ENCODE measurements at regions not wholly inside any gene's neighbourhood (a gene's known extent, or its start where the extent isn't known, plus 50 kb on each side); places are given as distances from the start of the nearest gene placed in this dataset.

DNA sequence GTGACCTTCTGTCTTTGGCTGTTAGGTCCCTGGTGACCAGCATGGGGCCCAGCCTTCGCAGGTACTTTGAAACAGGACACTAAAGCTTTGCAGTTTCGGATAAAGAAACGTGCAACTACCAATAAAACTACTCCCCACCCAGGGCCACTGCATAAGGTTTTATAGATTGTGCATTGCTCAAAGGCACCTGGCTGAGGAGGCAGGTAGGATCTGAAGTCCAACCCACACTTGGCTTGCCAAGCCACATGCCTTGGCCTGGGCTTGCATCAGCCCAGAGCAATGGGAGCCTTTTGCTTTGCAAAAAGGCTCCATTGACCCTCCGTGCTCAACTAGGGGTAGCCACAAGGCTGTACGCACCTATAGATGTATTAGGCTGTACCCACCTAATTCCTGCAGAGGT lies 84.4 kb upstream of the SYT6 start:
- H2AK5ac ChIP-seq (ENCODE audit: low read length), result no peak overlapping the region
- H3K4me3 ChIP-seq (ENCODE audit: low read depth, low read length), result no peak overlapping the region
- no peak overlapping the region for H4K91ac ChIP-seq (ENCODE audit: low read depth, low read length)
- no peak overlapping the region for H4K12ac ChIP-seq (ENCODE audit: low read depth, low read length)
- no peaks in the 10 kb centered on the region for H3K36me3 ChIP-seq (ENCODE audit: control insufficient read depth in 1 of 2, insufficient read depth in 2 of 2, low read length in 2 of 2)
- no peak overlapping the region for H2BK5ac ChIP-seq (ENCODE audit: low read depth, low read length, poor library complexity)
- H3K4me1 ChIP-seq (ENCODE audit: control insufficient read depth in 1 of 2, insufficient read depth in 2 of 2, low read length in 2 of 2), result no peaks in the 10 kb centered on the region
- H2AFZ ChIP-seq (ENCODE audit: insufficient read depth, low read length, poor library complexity), result no peak overlapping the region
- no peak overlapping the region for H3K4ac ChIP-seq (ENCODE audit: low read depth, low read length)
- H3K4me2 ChIP-seq (ENCODE audit: low read length), result no peak overlapping the region
- no peak overlapping the region for H2BK120ac ChIP-seq (ENCODE audit: insufficient read depth, low read length, poor library complexity)
- H4K8ac ChIP-seq (ENCODE audit: low read depth, low read length), result no peak overlapping the region
- DNase-seq, result no peak
- H3K18ac ChIP-seq (ENCODE audit: low read length), result no peak overlapping the region
- H3K27me3 ChIP-seq (ENCODE audit: insufficient read depth, low read length), result no peaks in the 10 kb centered on the region
- H3K27ac ChIP-seq (ENCODE audit: low read depth, low read length), result no peak overlapping the region
- no peak overlapping the region for H2BK12ac ChIP-seq (ENCODE audit: low read length)
- H3K9ac ChIP-seq (ENCODE audit: low read length), result no peak overlapping the region
- no peaks in the 10 kb centered on the region for H3K79me1 ChIP-seq (ENCODE audit: low read length)
- no peak overlapping the region for H3K23ac ChIP-seq (ENCODE audit: low read length)
- no peak overlapping the region for H3K14ac ChIP-seq (ENCODE audit: low read length)
- no CpG with 5 or more reads among the region's 5 CpGs for WGBS (ENCODE audit: extremely low coverage, insufficient coverage, insufficient read length)
- H3K9me3 ChIP-seq (ENCODE audit: insufficient read depth, low read depth, low read length), result peaks cover 5% of the 10 kb centered on the region
- no peaks in the 10 kb centered on the region for H3K79me2 ChIP-seq (ENCODE audit: control insufficient read depth, insufficient read depth, low read length, poor library complexity)

GRCh38 chr1:114236517-114236916 lies 82.8 kb upstream of the SYT6 start:
- Histone ChIP-seq H3K18ac (ENCODE audit: low read length) (no peak overlapping the region), H2AFZ (ENCODE audit: insufficient read depth, low read length, poor library complexity) (no peak overlapping the region), H3K14ac (ENCODE audit: low read length) (no peak overlapping the region), H3K27ac (ENCODE audit: low read depth, low read length) (no peak overlapping the region), H4K91ac (ENCODE audit: low read depth, low read length) (no peak overlapping the region), H3K4ac (ENCODE audit: low read depth, low read length) (no peak overlapping the region), H3K23ac (ENCODE audit: low read length) (no peak overlapping the region), H3K4me2 (ENCODE audit: low read length) (no peak overlapping the region), H3K79me2 (ENCODE audit: control insufficient read depth, insufficient read depth, low read length, poor library complexity) (no peaks in the 10 kb centered on the region), H2BK120ac (ENCODE audit: insufficient read depth, low read length, poor library complexity) (no peak overlapping the region), H2AK5ac (ENCODE audit: low read length) (no peak overlapping the region), H3K79me1 (ENCODE audit: low read length) (no peaks in the 10 kb centered on the region), H3K9me3 (ENCODE audit: insufficient read depth, low read depth, low read length) (no peaks in the 10 kb centered on the region), H4K8ac (ENCODE audit: low read depth, low read length) (no peak overlapping the region), H3K4me3 (ENCODE audit: low read depth, low read length) (no peak overlapping the region), H3K4me1 (ENCODE audit: control insufficient read depth in 1 of 2, insufficient read depth in 2 of 2, low read length in 2 of 2) (no peaks in the 10 kb centered on the region), H3K9ac (ENCODE audit: low read length) (no peak overlapping the region), H2BK12ac (ENCODE audit: low read length) (no peak overlapping the region), H3K36me3 (ENCODE audit: control insufficient read depth in 1 of 2, insufficient read depth in 2 of 2, low read length in 2 of 2) (no peaks in the 10 kb centered on the region), H4K12ac (ENCODE audit: low read depth, low read length) (no peak overlapping the region), H2BK5ac (ENCODE audit: low read depth, low read length, poor library complexity) (no peak overlapping the region), H3K27me3 (ENCODE audit: insufficient read depth, low read length) (no peaks in the 10 kb centered on the region)
- no peak for DNase-seq
- WGBS (ENCODE audit: extremely low coverage, insufficient coverage, insufficient read length), result no CpG with 5 or more reads among the region's 7 CpGs

DNA sequence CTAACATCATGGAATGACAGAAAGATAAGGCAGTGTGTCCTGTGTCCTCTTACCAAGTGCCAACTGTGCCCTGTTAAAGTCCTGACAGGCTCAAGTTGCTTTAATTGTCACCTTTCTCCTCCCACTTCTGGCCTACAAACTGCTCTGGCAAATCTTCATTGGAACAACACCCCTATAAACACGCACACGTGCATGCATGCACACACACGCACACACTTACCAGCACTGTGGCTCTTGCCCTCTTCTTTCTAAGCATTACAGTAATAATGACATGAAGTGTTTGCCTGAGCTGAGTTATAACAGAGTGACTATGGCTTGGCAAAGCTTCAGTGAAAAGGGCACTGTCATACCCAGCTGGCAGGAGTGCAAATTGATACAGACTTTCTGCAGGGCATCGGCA lies 82.3 kb upstream of the SYT6 start:
- Histone ChIP-seq H4K12ac (ENCODE audit: low read depth, low read length) (no peak overlapping the region), H2BK120ac (ENCODE audit: insufficient read depth, low read length, poor library complexity) (no peak overlapping the region), H2BK5ac (ENCODE audit: low read depth, low read length, poor library complexity) (no peak overlapping the region), H3K27ac (ENCODE audit: low read depth, low read length) (no peak overlapping the region), H3K18ac (ENCODE audit: low read length) (no peak overlapping the region), H3K4me1 (ENCODE audit: control insufficient read depth in 1 of 2, insufficient read depth in 2 of 2, low read length in 2 of 2) (no peaks in the 10 kb centered on the region), H3K4ac (ENCODE audit: low read depth, low read length) (no peak overlapping the region), H3K27me3 (ENCODE audit: insufficient read depth, low read length) (no peaks in the 10 kb centered on the region), H2AK5ac (ENCODE audit: low read length) (no peak overlapping the region), H3K4me3 (ENCODE audit: low read depth, low read length) (no peak overlapping the region), H3K36me3 (ENCODE audit: control insufficient read depth in 1 of 2, insufficient read depth in 2 of 2, low read length in 2 of 2) (no peaks in the 10 kb centered on the region), H4K91ac (ENCODE audit: low read depth, low read length) (no peak overlapping the region), H4K8ac (ENCODE audit: low read depth, low read length) (no peak overlapping the region), H3K79me1 (ENCODE audit: low read length) (no peaks in the 10 kb centered on the region), H3K79me2 (ENCODE audit: control insufficient read depth, insufficient read depth, low read length, poor library complexity) (no peaks in the 10 kb centered on the region), H2BK12ac (ENCODE audit: low read length) (no peak overlapping the region), H3K23ac (ENCODE audit: low read length) (no peak overlapping the region), H3K14ac (ENCODE audit: low read length) (no peak overlapping the region), H2AFZ (ENCODE audit: insufficient read depth, low read length, poor library complexity) (no peak overlapping the region), H3K4me2 (ENCODE audit: low read length) (no peak overlapping the region), H3K9me3 (ENCODE audit: insufficient read depth, low read depth, low read length) (peaks cover 2% of the 10 kb centered on the region), H3K9ac (ENCODE audit: low read length) (no peak overlapping the region)
- WGBS (ENCODE audit: extremely low coverage, insufficient coverage, insufficient read length), result no CpG with 5 or more reads among the region's 4 CpGs
- no peak for DNase-seq

DNA sequence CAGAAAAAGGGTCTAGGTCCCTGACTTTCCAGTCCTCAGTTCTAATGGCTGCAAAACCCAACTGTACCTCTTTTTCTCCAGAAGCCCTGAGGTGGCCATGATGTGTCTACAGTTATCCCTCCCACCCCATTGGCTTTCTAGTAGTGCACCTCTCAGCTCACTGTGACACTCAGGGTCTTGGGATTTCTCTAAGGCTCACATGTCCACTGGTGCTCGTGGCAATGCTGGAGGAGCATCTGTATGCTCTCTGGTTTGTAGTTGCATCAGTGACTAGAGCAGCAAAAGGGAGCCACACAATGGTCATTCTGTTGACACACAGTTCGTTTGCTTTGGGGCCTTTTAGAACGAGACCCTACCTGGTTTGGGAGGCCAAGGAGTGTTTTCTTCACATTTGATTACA lies 81.6 kb upstream of the SYT6 start:
- Histone ChIP-seq H4K91ac (ENCODE audit: low read depth, low read length) (no peak overlapping the region), H3K4ac (ENCODE audit: low read depth, low read length) (no peak overlapping the region), H2BK12ac (ENCODE audit: low read length) (no peak overlapping the region), H3K23ac (ENCODE audit: low read length) (no peak overlapping the region), H3K4me2 (ENCODE audit: low read length) (no peak overlapping the region), H2AK5ac (ENCODE audit: low read length) (no peak overlapping the region), H3K27ac (ENCODE audit: low read depth, low read length) (no peak overlapping the region), H3K18ac (ENCODE audit: low read length) (no peak overlapping the region), H2BK120ac (ENCODE audit: insufficient read depth, low read length, poor library complexity) (no peak overlapping the region), H3K79me1 (ENCODE audit: low read length) (no peaks in the 10 kb centered on the region), H3K4me1 (ENCODE audit: control insufficient read depth in 1 of 2, insufficient read depth in 2 of 2, low read length in 2 of 2) (no peaks in the 10 kb centered on the region), H3K4me3 (ENCODE audit: low read depth, low read length) (no peak overlapping the region), H2BK5ac (ENCODE audit: low read depth, low read length, poor library complexity) (no peak overlapping the region), H3K27me3 (ENCODE audit: insufficient read depth, low read length) (no peaks in the 10 kb centered on the region), H4K12ac (ENCODE audit: low read depth, low read length) (no peak overlapping the region), H3K14ac (ENCODE audit: low read length) (no peak overlapping the region), H3K79me2 (ENCODE audit: control insufficient read depth, insufficient read depth, low read length, poor library complexity) (no peaks in the 10 kb centered on the region), H3K36me3 (ENCODE audit: control insufficient read depth in 1 of 2, insufficient read depth in 2 of 2, low read length in 2 of 2) (no peaks in the 10 kb centered on the region), H3K9me3 (ENCODE audit: insufficient read depth, low read depth, low read length) (peaks cover 2% of the 10 kb centered on the region), H3K9ac (ENCODE audit: low read length) (no peak overlapping the region), H4K8ac (ENCODE audit: low read depth, low read length) (no peak overlapping the region), H2AFZ (ENCODE audit: insufficient read depth, low read length, poor library complexity) (no peak overlapping the region)
- no CpG with 5 or more reads among the region's 3 CpGs for WGBS (ENCODE audit: extremely low coverage, insufficient coverage, insufficient read length)
- DNase-seq, result no peak

Data from trophoblast cell (in vitro differentiated cells and primary cell).